SK-N-SH treated with all-trans-retinoic acid at 6 μM for 48 hours (cell line): ENCODE measurements at regions not wholly inside any gene's neighbourhood (a gene's known extent, or its start where the extent isn't known, plus 50 kb on each side); places are given as distances from the start of the nearest gene placed in this dataset.

ENCODE experiments used
- ATAC-seq: fragments of 200-7000 bp; cut with Tn5 transposase; 3 replicates; pipeline ENCODE4 v1.9.1; 2020; ENCODE audit warnings: mild to moderate bottlenecking, moderate library complexity
- ARNTL ChIP-seq: fragments of 450-650 bp; formaldehyde crosslinking; IDR thresholded peaks from 2 replicates; pipeline ENCODE4 v1.5.0; 2020; ENCODE audit warnings: low read depth, mild to moderate bottlenecking, moderate library complexity, borderline replicate concordance
- CSDC2 ChIP-seq: fragments of 250-450 bp; sonication (Bioruptor Pico); IDR thresholded peaks from 2 replicates; pipeline ENCODE4 v1.5.0; 2020; ENCODE audit warnings: mild to moderate bottlenecking, moderate library complexity
- CSRNP3 ChIP-seq: fragments of 250-450 bp; sonication (Bioruptor Pico); IDR thresholded peaks from 2 replicates; pipeline ENCODE4 v1.5.1; 2021; ENCODE audit warnings: mild to moderate bottlenecking, moderate library complexity
- ESRRG ChIP-seq: fragments of 250-450 bp; sonication (Bioruptor Pico); IDR thresholded peaks from 2 replicates; pipeline ENCODE4 v1.6.1; 2021; ENCODE audit warnings: mild to moderate bottlenecking
- GLIS3 ChIP-seq: fragments of 250-450 bp; sonication (Bioruptor Pico); IDR thresholded peaks from 2 replicates; pipeline ENCODE4 v1.5.0; 2020; ENCODE audit warnings: mild to moderate bottlenecking, moderate library complexity
- ISL1 ChIP-seq: fragments of 250-450 bp; sonication (Bioruptor Pico); IDR thresholded peaks from 2 replicates; pipeline ENCODE4 v2.1.2; 2022; ENCODE audit warnings: mild to moderate bottlenecking, moderate library complexity
- OSR1 ChIP-seq: fragments of 250-450 bp; sonication (Bioruptor Pico); IDR thresholded peaks from 2 replicates; pipeline ENCODE4 v1.8.0; 2022; ENCODE audit warnings: moderate library complexity, mild to moderate bottlenecking, inconsistent platforms
- PATZ1 ChIP-seq: fragments of 250-450 bp; sonication (Bioruptor Pico); IDR thresholded peaks from 2 replicates; pipeline ENCODE4 v1.8.0; 2020; ENCODE audit warnings: mild to moderate bottlenecking, moderate library complexity, borderline replicate concordance
- PPARA ChIP-seq: fragments of 250-450 bp; sonication (Bioruptor Pico); IDR thresholded peaks from 2 replicates; pipeline ENCODE4 v1.5.0; 2020; ENCODE audit warnings: mild to moderate bottlenecking, borderline replicate concordance
- RARB ChIP-seq: fragments of 250-450 bp; sonication (Bioruptor Pico); IDR thresholded peaks from 2 replicates; pipeline ENCODE4 v1.8.0; 2021; ENCODE audit warnings: mild to moderate bottlenecking, moderate library complexity
- SNAI2 ChIP-seq: fragments of 250-450 bp; sonication (Bioruptor Pico); IDR thresholded peaks from 2 replicates; pipeline ENCODE4 v1.5.0; 2020; ENCODE audit warnings: mild to moderate bottlenecking, moderate library complexity
- TCF4 ChIP-seq: fragments of 250-450 bp; sonication (Bioruptor Pico); IDR thresholded peaks from 2 replicates; pipeline ENCODE4 v1.8.0; 2021; ENCODE audit warnings: mild to moderate bottlenecking, moderate library complexity, borderline replicate concordance
- TOX ChIP-seq: fragments of 250-450 bp; sonication (Bioruptor Pico); IDR thresholded peaks from 2 replicates; pipeline ENCODE4 v1.8.0; 2021; ENCODE audit warnings: mild to moderate bottlenecking, moderate library complexity, borderline replicate concordance
- TSHZ2 ChIP-seq: fragments of 250-450 bp; sonication (Bioruptor Pico); IDR thresholded peaks from 2 replicates; pipeline ENCODE4 v1.5.0; 2020; ENCODE audit warnings: mild to moderate bottlenecking, moderate library complexity
- ZC3H10 ChIP-seq: fragments of 250-450 bp; sonication (Bioruptor Pico); IDR thresholded peaks from 2 replicates; pipeline ENCODE4 v1.5.1; 2021; ENCODE audit warnings: mild to moderate bottlenecking, moderate library complexity
- ZFP3 ChIP-seq: fragments of 250-450 bp; sonication (Bioruptor Pico); IDR thresholded peaks from 2 replicates; pipeline ENCODE4 v1.5.0; 2020; ENCODE audit warnings: mild to moderate bottlenecking, moderate library complexity
- ZFP30 ChIP-seq: fragments of 450-650 bp; formaldehyde crosslinking; IDR thresholded peaks from 2 replicates; pipeline ENCODE4 v1.5.0; 2022; ENCODE audit warnings: mild to moderate bottlenecking, moderate library complexity
- ZNF565 ChIP-seq: fragments of 450-650 bp; formaldehyde crosslinking; conservative IDR thresholded peaks from 2 replicates; pipeline ENCODE4 v1.5.0; 2020; ENCODE audit warnings: low read depth, mild to moderate bottlenecking, moderate library complexity
- ZNF70 ChIP-seq: fragments of 450-650 bp; formaldehyde crosslinking; IDR thresholded peaks from 2 replicates; pipeline ENCODE4 v1.5.0; 2020; ENCODE audit warnings: mild to moderate bottlenecking, moderate library complexity
- ZNF8 ChIP-seq: fragments of 450-650 bp; formaldehyde crosslinking; IDR thresholded peaks from 2 replicates; pipeline ENCODE4 v1.5.0; 2020; ENCODE audit warnings: mild to moderate bottlenecking, moderate library complexity
- TF ChIP-seq, protein P1 (sequence below): fragments of 250-450 bp; sonication (Bioruptor Pico); IDR thresholded peaks from 2 replicates; pipeline ENCODE4 v1.8.0; 2021; ENCODE audit warnings: low read depth, mild to moderate bottlenecking, moderate library complexity, borderline replicate concordance

DNA sequence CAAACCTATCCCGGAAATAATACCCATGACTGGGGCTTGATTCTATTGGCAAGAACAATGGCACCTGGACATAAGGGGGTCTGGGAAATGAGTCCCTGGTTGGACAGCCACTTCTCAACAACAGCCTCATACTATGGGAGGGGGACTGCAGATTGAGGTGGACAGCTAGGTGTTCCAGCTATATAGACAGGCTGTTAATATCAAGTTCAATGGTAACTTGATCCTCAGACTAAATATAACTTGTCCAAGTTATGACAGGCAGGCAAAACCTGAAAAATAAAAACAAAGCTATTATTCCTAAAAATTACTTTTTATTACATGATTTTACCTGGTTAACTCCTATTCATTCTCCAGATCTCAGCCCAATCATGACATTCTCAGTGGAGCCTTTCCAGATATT lies 267.3 kb downstream of the TTC8 start:
- TF ChIP-seq RARB (no peak), ARNTL (CRISPR knock-in tag) (no peak), GLIS3 (CRISPR knock-in tag) (no peak), TOX (no peak), OSR1 (CRISPR knock-in tag) (no peak), TSHZ2 (CRISPR knock-in tag) (no peak), ZC3H10 (CRISPR knock-in tag) (no peak), ZNF8 (no peak), PPARA (CRISPR knock-in tag) (no peak), ZFP30 (no peak), ZNF565 (CRISPR knock-in tag) (no peak), ESRRG (no peak), PATZ1 (CRISPR knock-in tag) (no peak), ZNF70 (no peak), TCF4 (CRISPR knock-in tag) (no peak), SNAI2 (CRISPR knock-in tag) (no peak)
- TF ChIP-seq, all 23 proteins: peak for 0
- no peak for ATAC-seq

- no peak for ATAC-seq
- TF ChIP-seq ZNF70, result no peak
These were observed 268.8 kb downstream of the TTC8 start for GRCh38 chr14:89093083-89093730.

DNA sequence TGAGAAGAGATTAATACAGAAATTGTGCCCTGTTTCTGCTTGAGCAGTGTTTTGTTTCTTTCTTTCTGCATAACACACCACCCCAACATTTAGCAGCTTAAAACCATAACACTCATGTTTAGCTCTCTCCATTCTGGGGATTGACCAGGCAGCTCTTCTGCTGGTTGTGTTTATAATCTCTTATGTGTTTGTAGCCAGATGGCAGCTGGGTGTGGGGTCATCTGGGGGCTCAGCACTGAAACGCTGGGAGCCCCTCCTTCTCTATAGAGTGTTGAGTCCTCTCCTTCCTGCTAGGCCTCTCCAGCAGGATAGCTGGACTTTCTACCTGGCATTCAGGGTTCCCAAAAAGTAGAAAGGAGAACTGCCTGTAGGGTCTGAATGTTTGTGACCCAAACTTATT lies 270.6 kb downstream of the TTC8 start:
- TF ChIP-seq ARNTL (CRISPR knock-in tag) (no peak), ZNF70 (no peak), PPARA (CRISPR knock-in tag) (no peak), TOX (no peak), CSRNP3 (CRISPR knock-in tag) (no peak), ZNF8 (no peak), ZFP30 (no peak), SNAI2 (CRISPR knock-in tag) (no peak), ISL1 (CRISPR knock-in tag) (no peak)
- no peak for ATAC-seq

- TF ChIP-seq GLIS3 (CRISPR knock-in tag) (no peak), CSDC2 (CRISPR knock-in tag) (no peak), OSR1 (CRISPR knock-in tag) (no peak), TOX (no peak), ESRRG (no peak), ZFP3 (CRISPR knock-in tag) (no peak), ZNF8 (no peak), RARB (no peak), ZNF565 (CRISPR knock-in tag) (no peak), ZFP30 (no peak), TCF4 (CRISPR knock-in tag) (no peak)
- TF ChIP-seq, protein P1, sequence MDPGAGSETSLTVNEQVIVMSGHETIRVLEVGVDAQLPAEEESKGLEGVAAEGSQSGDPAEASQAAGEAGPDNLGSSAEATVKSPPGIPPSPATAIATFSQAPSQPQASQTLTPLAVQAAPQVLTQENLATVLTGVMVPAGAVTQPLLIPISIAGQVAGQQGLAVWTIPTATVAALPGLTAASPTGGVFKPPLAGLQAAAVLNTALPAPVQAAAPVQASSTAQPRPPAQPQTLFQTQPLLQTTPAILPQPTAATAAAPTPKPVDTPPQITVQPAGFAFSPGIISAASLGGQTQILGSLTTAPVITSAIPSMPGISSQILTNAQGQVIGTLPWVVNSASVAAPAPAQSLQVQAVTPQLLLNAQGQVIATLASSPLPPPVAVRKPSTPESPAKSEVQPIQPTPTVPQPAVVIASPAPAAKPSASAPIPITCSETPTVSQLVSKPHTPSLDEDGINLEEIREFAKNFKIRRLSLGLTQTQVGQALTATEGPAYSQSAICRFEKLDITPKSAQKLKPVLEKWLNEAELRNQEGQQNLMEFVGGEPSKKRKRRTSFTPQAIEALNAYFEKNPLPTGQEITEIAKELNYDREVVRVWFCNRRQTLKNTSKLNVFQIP (CRISPR knock-in tag), result no peak
- no peak for ATAC-seq
These were observed 272.5 kb downstream of the TTC8 start for GRCh38 chr14:89096946-89097345.
